Left ventricle myocardium inferior (tissue), 1 donor: ENCODE measurements at regions not wholly inside any gene's neighbourhood (a gene's known extent, or its start where the extent isn't known, plus 50 kb on each side); places are given as distances from the start of the nearest gene placed in this dataset.

Experiments
- DNase-seq: peaks from one replicate; pipeline ENCODE4 v3.0.0-alpha.2; 2020
- H3K27ac ChIP-seq: fragments of 200-600 bp; replicated peaks from 2 replicates; pipeline ENCODE4 v1.8.0; 2021
- H3K27me3 ChIP-seq: fragments of 200-600 bp; 2 replicates; pipeline ENCODE4 v1.8.0; 2021; ENCODE audit warnings: low read depth
- H3K36me3 ChIP-seq: fragments of 200-600 bp; 2 replicates; pipeline ENCODE4 v1.8.0; 2021
- H3K4me1 ChIP-seq: fragments of 200-600 bp; 2 replicates; pipeline ENCODE4 v1.8.0; 2021
- H3K4me3 ChIP-seq: fragments of 200-600 bp; 2 replicates; pipeline ENCODE4 v1.8.0; 2021; ENCODE audit warnings: mild to moderate bottlenecking, moderate library complexity
- H3K9me3 ChIP-seq: fragments of 200-600 bp; replicated peaks from 2 replicates; pipeline ENCODE4 v1.8.0; 2021
- intact Hi-C: fragments of 100-400 bp; cut with micrococcal nuclease; formaldehyde crosslinking; loops from one replicate; pipeline ENCODE4 v1.11.0; 2022
- TF ChIP-seq, protein P1 (sequence below): fragments of 200-600 bp; IDR thresholded peaks from 2 replicates; pipeline ENCODE4 v1.8.0; 2021; ENCODE audit warnings: antibody characterized with exemption, mild to moderate bottlenecking, borderline replicate concordance
- donor health status: DM: no; HTN: yes; CAD: no; lungs with severe emphysema.

- Histone ChIP-seq H3K27ac (no peak overlapping the region), H3K36me3 (no peaks in the 10 kb centered on the region), H3K27me3 (no peaks in the 10 kb centered on the region), H3K4me3 (no peak overlapping the region), H3K9me3 (no peaks in the 10 kb centered on the region), H3K4me1 (no peaks in the 10 kb centered on the region)
- intact Hi-C loops = no loop called here
- TF ChIP-seq, protein P1, sequence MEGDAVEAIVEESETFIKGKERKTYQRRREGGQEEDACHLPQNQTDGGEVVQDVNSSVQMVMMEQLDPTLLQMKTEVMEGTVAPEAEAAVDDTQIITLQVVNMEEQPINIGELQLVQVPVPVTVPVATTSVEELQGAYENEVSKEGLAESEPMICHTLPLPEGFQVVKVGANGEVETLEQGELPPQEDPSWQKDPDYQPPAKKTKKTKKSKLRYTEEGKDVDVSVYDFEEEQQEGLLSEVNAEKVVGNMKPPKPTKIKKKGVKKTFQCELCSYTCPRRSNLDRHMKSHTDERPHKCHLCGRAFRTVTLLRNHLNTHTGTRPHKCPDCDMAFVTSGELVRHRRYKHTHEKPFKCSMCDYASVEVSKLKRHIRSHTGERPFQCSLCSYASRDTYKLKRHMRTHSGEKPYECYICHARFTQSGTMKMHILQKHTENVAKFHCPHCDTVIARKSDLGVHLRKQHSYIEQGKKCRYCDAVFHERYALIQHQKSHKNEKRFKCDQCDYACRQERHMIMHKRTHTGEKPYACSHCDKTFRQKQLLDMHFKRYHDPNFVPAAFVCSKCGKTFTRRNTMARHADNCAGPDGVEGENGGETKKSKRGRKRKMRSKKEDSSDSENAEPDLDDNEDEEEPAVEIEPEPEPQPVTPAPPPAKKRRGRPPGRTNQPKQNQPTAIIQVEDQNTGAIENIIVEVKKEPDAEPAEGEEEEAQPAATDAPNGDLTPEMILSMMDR = no peak
- no peak for DNase-seq
Observed at GRCh38 chr6:11486959-11487358, 50.6 kb upstream of the TMEM170B start.

GRCh38 chr6:11486486-11486885 is 51.1 kb upstream of the TMEM170B start:
- TF ChIP-seq, protein P1 = no peak
- intact Hi-C loops = no loop called here
- Histone ChIP-seq H3K4me3 (no peak overlapping the region), H3K36me3 (no peaks in the 10 kb centered on the region), H3K27ac (no peak overlapping the region), H3K27me3 (no peaks in the 10 kb centered on the region), H3K9me3 (no peaks in the 10 kb centered on the region), H3K4me1 (no peaks in the 10 kb centered on the region)
- DNase-seq = no peak

DNA sequence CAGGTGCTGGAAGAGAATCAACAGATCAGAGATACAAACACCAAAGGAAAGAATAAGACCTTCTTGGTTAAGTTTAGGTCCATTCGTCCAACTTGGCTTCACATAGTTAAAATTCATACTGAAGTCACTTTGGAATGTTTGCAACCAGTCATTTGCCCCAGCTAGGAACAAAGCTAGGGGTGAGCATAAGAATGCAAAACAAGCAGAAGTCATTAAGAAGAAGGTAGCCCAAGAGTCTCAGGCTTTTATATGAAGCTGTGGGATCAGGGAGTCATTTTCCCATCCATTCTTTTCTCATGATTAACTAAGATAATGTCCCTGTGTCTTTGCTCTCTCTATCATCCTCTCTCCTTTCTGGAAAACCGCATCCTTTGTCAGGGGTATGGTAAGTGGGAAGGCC is 51.5 kb upstream of the TMEM170B start:
- DNase-seq = no peak
- Histone ChIP-seq H3K27me3 (no peaks in the 10 kb centered on the region), H3K27ac (no peak overlapping the region), H3K4me1 (no peaks in the 10 kb centered on the region), H3K4me3 (no peak overlapping the region), H3K9me3 (no peaks in the 10 kb centered on the region), H3K36me3 (no peaks in the 10 kb centered on the region)
- TF ChIP-seq, protein P1 = no peak
- intact Hi-C loops = no loop called here

GRCh38 chr6:11485271-11485670 is 52.3 kb upstream of the TMEM170B start:
- Histone ChIP-seq H3K36me3 (no peaks in the 10 kb centered on the region), H3K27me3 (no peaks in the 10 kb centered on the region), H3K9me3 (no peaks in the 10 kb centered on the region), H3K27ac (no peak overlapping the region), H3K4me3 (no peak overlapping the region), H3K4me1 (no peaks in the 10 kb centered on the region)
- intact Hi-C loops = no loop called here
- DNase-seq = no peak
- TF ChIP-seq, protein P1 = no peak

DNA sequence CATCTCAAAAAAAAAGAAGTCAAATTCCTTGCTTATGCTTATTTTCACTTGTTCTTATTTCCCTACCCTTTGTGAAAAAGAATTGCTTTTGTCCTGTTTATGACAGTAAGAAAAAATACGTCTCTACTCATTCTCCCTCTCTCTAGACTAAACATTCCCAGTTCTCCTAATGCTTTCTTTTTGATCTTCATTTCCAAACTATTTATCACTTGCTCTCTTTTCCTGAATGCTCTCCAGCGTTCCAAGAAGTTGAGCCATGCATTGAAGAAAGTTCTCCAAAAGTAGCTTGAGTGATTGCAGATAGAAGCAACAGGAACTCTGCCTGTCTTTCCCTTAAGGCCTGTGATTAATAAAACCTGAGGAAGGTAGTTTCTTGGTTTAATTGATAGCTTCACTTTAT is 53.1 kb upstream of the TMEM170B start:
- Histone ChIP-seq H3K4me1 (no peaks in the 10 kb centered on the region), H3K9me3 (no peaks in the 10 kb centered on the region), H3K36me3 (no peaks in the 10 kb centered on the region), H3K27ac (no peak overlapping the region), H3K27me3 (no peaks in the 10 kb centered on the region), H3K4me3 (no peak overlapping the region)
- intact Hi-C loops = no loop called here
- TF ChIP-seq, protein P1 = no peak
- no peak for DNase-seq

DNA sequence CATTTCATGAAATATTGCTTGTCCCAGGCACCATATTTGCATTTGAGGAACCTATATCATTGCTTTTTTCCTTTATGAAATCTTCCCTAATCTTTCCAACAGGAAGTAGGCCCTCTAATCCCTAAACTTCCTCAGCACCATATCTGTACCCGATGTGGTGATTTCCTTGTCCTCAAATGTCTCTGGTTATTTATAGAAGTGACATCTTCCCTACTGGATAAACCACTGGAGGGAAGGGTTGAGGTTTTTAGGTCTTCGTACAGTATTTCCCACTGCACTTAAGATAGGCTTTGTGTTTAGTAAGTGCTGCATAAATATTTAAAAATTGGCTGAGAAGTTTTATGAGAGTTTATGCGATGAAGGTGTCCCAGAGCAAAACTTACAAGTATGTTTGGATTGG is 54.9 kb upstream of the TMEM170B start:
- no peak overlapping the region for H3K27ac ChIP-seq

More for the DNA sequence above, 54.9 kb upstream of the TMEM170B start:
- H3K4me3 ChIP-seq = no peak overlapping the region
- intact Hi-C loops = no loop called here
- H3K4me1 ChIP-seq = no peaks in the 10 kb centered on the region
- H3K27me3 ChIP-seq = no peaks in the 10 kb centered on the region
- no peaks in the 10 kb centered on the region for H3K36me3 ChIP-seq
- H3K9me3 ChIP-seq = no peaks in the 10 kb centered on the region
- TF ChIP-seq, protein P1 = no peak
- no peak for DNase-seq
